A204.1 (cell line): ENCODE measurements at regions not wholly inside any gene's neighbourhood (a gene's known extent, or its start where the extent isn't known, plus 50 kb on each side); places are given as distances from the start of the nearest gene placed in this dataset.

Experiments
- FAIRE-seq: peaks from 2 replicates; lab custom pipeline; 2012; peaks lifted over from hg19 to GRCh38; lab: Jason Lieb, UNC

- no peak for FAIRE-seq
These were observed 1346.8 kb upstream of the CELF2 start for GRCh38 chr10:9670911-9671310.

- no peak for FAIRE-seq
These were observed 1336.0 kb upstream of the CELF2 start for GRCh38 chr10:9681655-9682054.

- no peak for FAIRE-seq
These were observed 1334.9 kb upstream of the CELF2 start for GRCh38 chr10:9682802-9683201.

- FAIRE-seq: no peak
These were observed 1333.5 kb upstream of the CELF2 start for GRCh38 chr10:9684186-9684585.

DNA sequence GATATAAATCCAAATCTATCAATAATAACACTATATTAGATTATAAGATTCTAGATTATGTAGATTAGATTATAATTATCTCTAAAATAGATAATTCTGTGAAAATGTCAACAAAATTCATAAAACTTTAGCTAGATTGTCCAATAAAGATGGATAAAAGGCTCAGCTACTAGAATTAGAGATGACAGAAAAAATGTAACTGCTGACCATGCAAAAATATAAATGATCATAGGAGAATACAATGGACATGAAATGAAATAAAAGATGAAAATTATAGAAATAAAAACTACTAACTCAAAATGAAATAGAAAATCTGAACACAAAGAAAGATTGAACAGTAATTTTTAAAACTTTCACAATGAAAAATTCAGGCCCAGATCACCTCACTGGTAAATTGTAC lies 1332.1 kb upstream of the CELF2 start:
- no peak for FAIRE-seq

- FAIRE-seq: no peak
These were observed 1329.0 kb upstream of the CELF2 start for GRCh38 chr10:9688711-9689110.

GRCh38 chr10:9707216-9707615 lies 1310.5 kb upstream of the CELF2 start:
- no peak for FAIRE-seq

DNA sequence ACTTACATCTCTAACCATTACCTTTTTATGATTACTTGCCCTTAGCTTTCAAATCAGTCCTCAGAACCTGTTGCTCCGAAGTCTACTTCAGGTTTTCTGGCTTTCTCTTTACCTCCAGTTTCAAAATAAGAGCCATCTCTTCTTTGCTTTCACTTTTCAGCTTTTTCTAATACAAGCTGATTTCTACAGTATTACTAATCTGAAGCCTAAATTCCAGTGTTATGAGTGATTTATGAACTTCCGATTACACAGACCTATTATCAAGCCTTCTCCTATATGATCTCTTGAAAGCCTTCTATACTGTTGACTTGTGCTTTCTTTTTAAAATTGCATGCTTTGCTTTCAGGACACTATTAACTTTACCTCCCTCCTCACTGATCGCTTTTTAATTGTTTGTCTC lies 1307.8 kb upstream of the CELF2 start:
- no peak for FAIRE-seq

DNA sequence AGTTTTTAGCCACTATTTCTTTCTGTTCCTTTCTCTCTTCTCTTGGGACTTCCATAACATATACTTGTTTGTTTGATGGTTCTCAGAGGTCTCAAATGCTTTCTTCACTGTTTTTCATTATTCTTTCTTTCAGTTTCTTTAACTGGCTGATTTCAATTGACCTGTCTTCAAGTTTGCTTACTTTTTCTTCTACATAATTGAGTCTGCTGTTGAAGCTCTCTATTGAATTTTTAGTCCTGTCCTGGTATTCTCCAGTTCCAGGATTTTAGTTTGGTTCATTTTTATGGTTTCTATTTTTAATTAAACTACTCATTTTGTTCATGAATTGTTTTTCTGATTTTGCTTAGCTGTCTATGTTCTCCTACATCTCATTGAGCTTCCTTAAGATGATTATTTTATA lies 1305.3 kb upstream of the CELF2 start:
- no peak for FAIRE-seq

DNA sequence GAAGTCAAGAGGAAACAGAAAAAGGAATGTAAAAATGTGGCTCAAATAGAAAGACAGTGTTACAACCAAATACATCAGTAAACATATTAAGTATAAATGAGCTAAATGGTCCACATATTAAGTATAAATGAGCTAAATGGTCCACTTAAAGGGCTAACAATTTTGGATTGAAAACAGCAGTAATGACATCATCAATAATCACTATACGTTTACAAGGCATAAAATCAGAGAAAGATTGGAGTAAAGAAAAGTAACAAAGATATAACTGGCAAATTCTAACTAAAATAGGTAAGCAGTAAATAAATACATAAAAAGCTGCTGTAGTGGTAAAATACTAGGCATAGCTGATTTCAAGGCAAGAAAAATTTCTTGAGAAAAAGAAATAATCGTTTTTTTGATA lies 1298.4 kb upstream of the CELF2 start:
- no peak for FAIRE-seq

DNA sequence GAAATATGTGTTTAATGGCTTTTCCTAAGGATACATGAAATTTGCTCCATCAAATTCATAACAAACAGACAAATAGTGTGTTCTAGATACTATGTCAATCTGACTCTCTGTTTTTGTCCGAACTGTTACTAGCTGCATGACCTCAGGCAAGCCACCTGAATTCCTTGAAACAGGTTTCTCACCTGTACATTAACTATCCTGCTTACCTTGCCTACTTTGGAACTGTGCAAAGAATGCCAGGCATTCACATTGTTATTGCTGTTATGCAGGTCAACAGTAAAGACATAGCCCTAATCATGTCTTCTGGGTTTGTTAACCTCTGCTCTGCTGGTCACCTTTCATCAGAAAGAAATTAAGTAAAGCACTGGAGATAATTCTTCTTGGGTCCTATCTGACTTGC lies 1283.9 kb upstream of the CELF2 start:
- no peak for FAIRE-seq

DNA sequence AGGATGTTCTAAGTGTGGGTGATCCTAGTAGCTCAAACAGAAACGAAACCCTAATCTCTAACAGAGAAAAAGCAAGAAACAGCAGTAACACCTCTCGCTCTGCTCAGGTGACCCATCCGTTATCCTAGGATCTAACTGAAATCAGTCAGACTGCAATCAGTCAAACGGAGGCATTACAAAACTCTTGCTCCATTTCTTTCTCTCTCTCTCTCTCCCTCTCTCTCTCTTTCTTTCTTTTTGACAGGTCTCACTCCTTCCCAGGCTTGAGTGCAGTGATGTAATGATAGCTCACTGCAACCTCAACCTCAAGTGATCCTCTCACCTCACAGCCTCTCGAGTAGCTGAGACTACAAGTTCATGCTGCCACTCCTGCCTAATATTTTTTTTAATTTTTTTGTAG lies 1283.5 kb upstream of the CELF2 start:
- no peak for FAIRE-seq

DNA sequence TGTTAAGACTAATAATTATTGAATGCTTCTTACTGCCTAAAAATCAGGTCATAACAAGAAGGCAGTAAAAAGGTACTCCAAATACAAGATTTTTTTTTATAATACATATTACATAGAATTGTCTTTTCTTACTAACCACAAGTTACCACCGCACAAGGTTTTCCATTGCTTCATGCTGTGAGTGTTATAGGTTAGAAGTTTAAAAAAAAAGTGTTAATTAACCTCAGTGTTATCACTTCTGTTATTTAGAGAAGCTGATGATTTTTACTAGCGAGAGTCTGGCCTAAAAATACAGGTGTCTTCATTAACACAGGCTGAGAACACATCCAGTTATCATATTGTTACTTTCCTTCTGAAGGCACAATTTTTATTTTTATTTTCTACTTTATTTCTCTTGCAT lies 1281.9 kb upstream of the CELF2 start:
- FAIRE-seq: no peak

- FAIRE-seq: no peak
These were observed 1274.0 kb upstream of the CELF2 start for GRCh38 chr10:9743639-9744038.

GRCh38 chr10:9745158-9745557 lies 1272.5 kb upstream of the CELF2 start:
- FAIRE-seq: no peak

DNA sequence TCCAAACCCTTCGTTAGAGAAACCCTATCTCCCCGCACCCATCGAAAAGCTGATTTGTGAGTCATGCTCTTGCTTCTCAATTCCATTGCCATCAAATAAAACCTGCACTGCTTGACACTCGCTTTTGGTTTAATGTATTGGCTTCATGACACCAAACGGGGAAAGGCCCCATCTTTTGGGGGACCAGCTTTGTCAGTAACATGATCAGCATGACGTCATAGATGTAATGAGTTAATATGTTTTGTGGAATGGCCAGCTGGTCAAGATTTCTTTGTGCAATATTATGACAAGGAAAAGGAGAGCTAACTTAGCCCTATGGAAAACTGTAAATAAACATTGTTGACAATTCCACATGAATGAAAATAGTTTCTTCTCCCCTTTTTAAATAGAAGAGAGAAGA lies 1260.5 kb upstream of the CELF2 start:
- no peak for FAIRE-seq

DNA sequence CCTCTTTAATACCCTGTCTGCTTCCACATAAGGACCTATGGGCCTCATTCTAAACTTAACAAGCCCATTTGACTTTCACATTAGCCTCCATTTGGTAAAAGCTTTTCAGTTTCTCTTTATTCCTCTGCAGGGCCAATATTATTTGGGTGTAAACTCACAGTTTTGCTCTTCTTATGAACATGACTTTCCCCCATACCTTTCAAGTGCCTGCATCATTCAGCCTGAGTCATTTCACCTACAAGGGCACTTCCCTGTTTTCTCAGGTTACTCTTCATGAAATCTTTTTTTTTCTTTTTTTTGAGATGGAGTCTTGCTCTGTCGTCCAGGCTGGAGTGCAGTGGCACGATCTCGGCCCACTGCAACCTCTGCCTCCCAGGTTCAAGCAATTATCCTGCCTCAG lies 1258.1 kb upstream of the CELF2 start:
- FAIRE-seq: no peak

- FAIRE-seq: no peak
These were observed 1254.6 kb upstream of the CELF2 start for GRCh38 chr10:9762966-9763656.

- FAIRE-seq: no peak
These were observed 1250.9 kb upstream of the CELF2 start for GRCh38 chr10:9766762-9767161.

GRCh38 chr10:9781666-9782065 lies 1236.0 kb upstream of the CELF2 start:
- no peak for FAIRE-seq

GRCh38 chr10:9786101-9786500 lies 1231.6 kb upstream of the CELF2 start:
- no peak for FAIRE-seq

GRCh38 chr10:9786576-9786975 lies 1231.1 kb upstream of the CELF2 start:
- no peak for FAIRE-seq

GRCh38 chr10:9789996-9790395 lies 1227.7 kb upstream of the CELF2 start:
- FAIRE-seq: no peak

GRCh38 chr10:9792181-9792580 lies 1225.5 kb upstream of the CELF2 start:
- no peak for FAIRE-seq

DNA sequence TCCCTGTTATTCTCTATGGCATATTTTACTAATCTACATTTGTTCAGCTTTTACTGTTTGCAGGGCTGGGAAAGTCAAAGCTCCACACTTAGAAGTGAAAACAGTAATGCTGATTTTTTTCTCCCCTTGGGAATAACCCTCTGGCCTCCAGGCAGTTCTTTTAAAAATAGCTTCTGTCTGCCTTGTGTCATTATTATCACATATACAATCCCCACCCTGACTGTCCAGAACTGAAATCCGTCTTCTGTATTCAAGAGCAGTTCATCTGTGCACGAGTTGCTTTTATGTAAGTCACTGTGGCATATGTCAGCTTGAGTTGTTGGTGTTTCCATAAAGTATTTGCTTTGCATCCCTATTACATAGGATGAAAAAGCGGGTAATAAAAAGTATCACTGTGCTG lies 1221.1 kb upstream of the CELF2 start:
- no peak for FAIRE-seq
